Smooth muscle cell (in vitro differentiated cells): ENCODE measurements at regions not wholly inside any gene's neighbourhood (a gene's known extent, or its start where the extent isn't known, plus 50 kb on each side); places are given as distances from the start of the nearest gene placed in this dataset.

Experiments
- DNase-seq: peaks from one replicate; lab custom pipeline; 2025; ENCODE audit not compliant: unreplicated experiment; lab: John Stamatoyannopoulos, UW
- H2AFZ ChIP-seq: fragments of 200-600 bp; sonication (generic); 2 replicates; pipeline ENCODE4 v1.6.0; 2016; ENCODE audit warnings: antibody characterized with exemption, low read depth, mild to moderate bottlenecking
- H3F3A ChIP-seq: fragments of 200-600 bp; sonication (generic); 2 replicates; pipeline ENCODE4 v1.6.0; 2017; ENCODE audit warnings: antibody characterized with exemption, low read depth
- H3K27ac ChIP-seq: fragments of 200-600 bp; sonication (generic); 2 replicates; pipeline ENCODE4 v1.5.1; 2016; ENCODE audit warnings: low read depth, mild to moderate bottlenecking
- H3K27me3 ChIP-seq: fragments of 200-600 bp; sonication (generic); 2 replicates; pipeline ENCODE4 v1.6.1; 2016; ENCODE audit warnings: low read depth, mild to moderate bottlenecking
- H3K36me3 ChIP-seq: fragments of 200-600 bp; sonication (generic); 2 replicates; pipeline ENCODE4 v1.5.1; 2016; ENCODE audit warnings: low read depth
- H3K4me1 ChIP-seq: fragments of 200-600 bp; sonication (generic); 2 replicates; pipeline ENCODE4 v1.5.1; 2016; ENCODE audit warnings: low read depth
- H3K4me2 ChIP-seq: fragments of 200-600 bp; sonication (generic); 2 replicates; pipeline ENCODE4 v1.6.0; 2016; ENCODE audit warnings: mild to moderate bottlenecking
- H3K4me3 ChIP-seq: fragments of 200-600 bp; sonication (generic); 2 replicates; pipeline ENCODE4 v1.5.1; 2016; ENCODE audit warnings: mild to moderate bottlenecking
- H3K79me2 ChIP-seq: fragments of 200-600 bp; sonication (generic); 2 replicates; pipeline ENCODE4 v1.6.0; 2016; ENCODE audit warnings: low read depth, mild to moderate bottlenecking
- H3K9ac ChIP-seq: fragments of 200-600 bp; sonication (generic); 2 replicates; pipeline ENCODE4 v1.6.0; 2016; ENCODE audit warnings: low read depth
- H3K9me3 ChIP-seq: fragments of 200-600 bp; sonication (generic); replicated peaks from 2 replicates; pipeline ENCODE4 v1.5.1; 2016; ENCODE audit warnings: low read depth
- H4K20me1 ChIP-seq: fragments of 200-600 bp; sonication (generic); 2 replicates; pipeline ENCODE4 v1.6.0; 2016; ENCODE audit warnings: low read depth
- CTCF ChIP-seq: fragments of 200-600 bp; sonication (generic); IDR thresholded peaks from 2 replicates; pipeline ENCODE4 v1.5.1; 2017; ENCODE audit warnings: borderline replicate concordance, mild to moderate bottlenecking, antibody characterized with exemption; ENCODE audit not compliant: insufficient read depth, poor library complexity, severe bottlenecking
- WGBS: methylation state at CpG from one replicate; pipeline ENCODE4 v1.1.7; 2016; ENCODE audit warnings: low lambda C conversion rate; 5-methylcytosine and 5-hydroxymethylcytosine counted together

- Histone ChIP-seq H3K27me3 (peaks cover 10% of the 10 kb centered on the region), H4K20me1 (no peaks in the 10 kb centered on the region), H3K79me2 (no peaks in the 10 kb centered on the region), H3K27ac (no peak overlapping the region), H3K4me3 (peak overlapping the region; percentile 19), H3K9me3 (no peaks in the 10 kb centered on the region), H3K4me2 (peak overlapping the region; percentile 61), H3F3A (no peaks in the 10 kb centered on the region), H3K4me1 (peaks cover 18% of the 10 kb centered on the region), H3K9ac (no peak overlapping the region), H3K36me3 (no peaks in the 10 kb centered on the region), H2AFZ (peak overlapping the region; percentile 75)
- no peak for TF ChIP-seq CTCF
- DNase-seq: no peak
- WGBS: 47% methylated on average over 16 of the region's 16 CpGs
Observed at GRCh38 chr2:103293067-103293741, 531.4 kb downstream of the TMEM182 start.

GRCh38 chr2:103293742-103294077 lies 531.9 kb downstream of the TMEM182 start:
- H2AFZ ChIP-seq: peak overlapping the region; percentile 75
- H3K9me3 ChIP-seq: no peaks in the 10 kb centered on the region
- no peak for TF ChIP-seq CTCF
- H3K27ac ChIP-seq: no peak overlapping the region
- no peaks in the 10 kb centered on the region for H4K20me1 ChIP-seq
- DNase-seq: no peak
- H3K9ac ChIP-seq: no peak overlapping the region
- H3K4me2 ChIP-seq: peak overlapping the region; percentile 61
- WGBS: 48% methylated on average over 3 of the region's 3 CpGs
- no peaks in the 10 kb centered on the region for H3K36me3 ChIP-seq
- no peaks in the 10 kb centered on the region for H3F3A ChIP-seq
- H3K27me3 ChIP-seq: peaks cover 7% of the 10 kb centered on the region
- H3K4me3 ChIP-seq: peak overlapping the region; percentile 19
- H3K79me2 ChIP-seq: no peaks in the 10 kb centered on the region
- peaks cover 18% of the 10 kb centered on the region for H3K4me1 ChIP-seq

- Histone ChIP-seq H3K4me2 (no peak overlapping the region), H3K4me3 (no peak overlapping the region), H3K27me3 (peaks cover 7% of the 10 kb centered on the region), H4K20me1 (no peaks in the 10 kb centered on the region), H3K4me1 (peaks cover 18% of the 10 kb centered on the region), H3K36me3 (no peaks in the 10 kb centered on the region), H3K79me2 (no peaks in the 10 kb centered on the region), H3K9me3 (no peaks in the 10 kb centered on the region), H3F3A (no peaks in the 10 kb centered on the region), H3K27ac (no peak overlapping the region), H3K9ac (no peak overlapping the region), H2AFZ (no peak overlapping the region)
- WGBS: 68% methylated on average over 7 of the region's 7 CpGs
- TF ChIP-seq CTCF: no peak
- DNase-seq: no peak
Observed at GRCh38 chr2:103294420-103294819, 532.6 kb downstream of the TMEM182 start.

- H3K79me2 ChIP-seq: no peaks in the 10 kb centered on the region
- no peak for TF ChIP-seq CTCF
- H3K4me2 ChIP-seq: no peak overlapping the region
- H3K9me3 ChIP-seq: no peaks in the 10 kb centered on the region
- no peak for DNase-seq
- H4K20me1 ChIP-seq: no peaks in the 10 kb centered on the region
- peaks cover 18% of the 10 kb centered on the region for H3K4me1 ChIP-seq
- no peak overlapping the region for H2AFZ ChIP-seq
- no peak overlapping the region for H3K9ac ChIP-seq
- WGBS: 73% methylated on average over 2 of the region's 2 CpGs
- H3K27me3 ChIP-seq: peaks cover 7% of the 10 kb centered on the region
- no peaks in the 10 kb centered on the region for H3F3A ChIP-seq
- H3K36me3 ChIP-seq: no peaks in the 10 kb centered on the region
- H3K27ac ChIP-seq: no peak overlapping the region
- no peak overlapping the region for H3K4me3 ChIP-seq
Observed at GRCh38 chr2:103295591-103295990, 533.8 kb downstream of the TMEM182 start.
